HCT116 (cell line): ENCODE measurements at regions not wholly inside any gene's neighbourhood (a gene's known extent, or its start where the extent isn't known, plus 50 kb on each side); places are given as distances from the start of the nearest gene placed in this dataset.

Source experiments
- ATF3 ChIP-seq: IDR thresholded peaks from 2 replicates; pipeline ENCODE4 v1.6.1; 2012
- CTCF ChIP-seq, 3 experiments: fragments of 200-600 bp in 1 of 3; sonication (generic) in 1 of 3; IDR thresholded peaks in 2 of 3; conservative IDR thresholded peaks in 1 of 3; 2 replicates each; pipeline ENCODE4 v1.5.1; 2012 to 2017; ENCODE audit warnings: low read depth in 2 of 3, low read length in 2 of 3, antibody characterized with exemption in 1 of 3, borderline replicate concordance in 1 of 3, control low read depth in 1 of 3, mild to moderate bottlenecking in 1 of 3, mixed read lengths in 1 of 3, mixed run types in 1 of 3, moderate library complexity in 1 of 3; ENCODE audit not compliant: insufficient read depth in 1 of 3
- EGR1 ChIP-seq: IDR thresholded peaks from 2 replicates; pipeline ENCODE4 v1.6.1; 2012; ENCODE audit warnings: low read depth
- RAD21 ChIP-seq: IDR thresholded peaks from 2 replicates; pipeline ENCODE4 v1.6.1; 2012; ENCODE audit warnings: low read depth, mild to moderate bottlenecking
- SP1 ChIP-seq: IDR thresholded peaks from 2 replicates; pipeline ENCODE4 v1.6.1; 2012; ENCODE audit warnings: low read depth
- ZFX ChIP-seq: fragments of 450-650 bp; IDR thresholded peaks from 2 replicates; pipeline ENCODE4 v1.6.1; 2017
- TF ChIP-seq, protein P1 (sequence below): IDR thresholded peaks from 2 replicates; pipeline ENCODE4 v1.6.1; 2012

DNA sequence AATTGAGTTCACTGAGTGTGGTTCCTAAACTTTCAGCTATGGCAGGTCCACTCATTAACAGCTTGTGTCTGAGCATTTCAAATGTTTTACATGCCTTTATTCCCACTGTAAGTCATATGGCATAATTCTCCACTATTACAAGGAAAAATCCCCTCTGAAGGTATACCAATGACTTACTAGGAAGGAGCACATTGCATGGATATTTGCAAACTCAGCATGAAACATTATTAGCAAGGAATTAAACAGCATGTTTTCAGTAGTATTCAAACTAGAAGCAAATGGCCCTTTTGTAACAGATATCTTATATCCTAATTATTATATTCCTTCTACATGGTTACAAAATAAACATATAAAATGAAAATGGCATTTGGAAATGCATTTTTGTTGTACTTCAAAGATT, 566.4 kb upstream of the CCNG1 start:
- TF ChIP-seq ATF3 = no peak
- no peak for TF ChIP-seq SP1
- TF ChIP-seq CTCF (IDR thresholded peaks at IDR 0.05 in 2 of 3, conservative IDR thresholded peaks at IDR 0.05 in 1 of 3; ENCODE audit: borderline replicate concordance in 1 of 3, insufficient read depth in 1 of 3, low read depth in 2 of 3, low read length in 2 of 3) = no peak
- no peak for TF ChIP-seq EGR1
- TF ChIP-seq, protein P1, sequence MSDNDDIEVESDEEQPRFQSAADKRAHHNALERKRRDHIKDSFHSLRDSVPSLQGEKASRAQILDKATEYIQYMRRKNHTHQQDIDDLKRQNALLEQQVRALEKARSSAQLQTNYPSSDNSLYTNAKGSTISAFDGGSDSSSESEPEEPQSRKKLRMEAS = no peak
- TF ChIP-seq RAD21 = no peak
- no peak for TF ChIP-seq ZFX
